ENCODE measurements at regions not wholly inside any gene's neighbourhood (a gene's known extent, or its start where the extent isn't known, plus 50 kb on each side); places are given as distances from the start of the nearest gene placed in this dataset.

DNA sequence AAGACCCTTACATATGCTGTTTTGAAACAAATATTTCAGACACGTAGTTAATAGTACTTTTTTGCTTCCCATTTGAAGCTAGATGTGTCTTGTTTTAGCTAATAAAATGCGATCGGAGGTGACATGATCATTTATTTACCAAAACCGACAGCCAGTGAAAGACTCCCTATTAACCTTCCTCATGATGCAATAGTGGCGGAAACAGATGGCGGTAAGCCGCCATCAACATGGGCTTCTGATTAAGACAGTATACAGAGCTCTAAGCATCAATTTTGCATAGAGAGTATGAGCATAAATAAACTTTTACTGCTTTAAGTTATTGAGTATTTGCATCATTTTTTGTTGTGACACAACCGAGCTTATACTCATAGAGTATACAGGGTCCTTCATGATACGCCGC, 1282.4 kb upstream of the ADGRB3 start:
- TF ChIP-seq, protein P1, sequence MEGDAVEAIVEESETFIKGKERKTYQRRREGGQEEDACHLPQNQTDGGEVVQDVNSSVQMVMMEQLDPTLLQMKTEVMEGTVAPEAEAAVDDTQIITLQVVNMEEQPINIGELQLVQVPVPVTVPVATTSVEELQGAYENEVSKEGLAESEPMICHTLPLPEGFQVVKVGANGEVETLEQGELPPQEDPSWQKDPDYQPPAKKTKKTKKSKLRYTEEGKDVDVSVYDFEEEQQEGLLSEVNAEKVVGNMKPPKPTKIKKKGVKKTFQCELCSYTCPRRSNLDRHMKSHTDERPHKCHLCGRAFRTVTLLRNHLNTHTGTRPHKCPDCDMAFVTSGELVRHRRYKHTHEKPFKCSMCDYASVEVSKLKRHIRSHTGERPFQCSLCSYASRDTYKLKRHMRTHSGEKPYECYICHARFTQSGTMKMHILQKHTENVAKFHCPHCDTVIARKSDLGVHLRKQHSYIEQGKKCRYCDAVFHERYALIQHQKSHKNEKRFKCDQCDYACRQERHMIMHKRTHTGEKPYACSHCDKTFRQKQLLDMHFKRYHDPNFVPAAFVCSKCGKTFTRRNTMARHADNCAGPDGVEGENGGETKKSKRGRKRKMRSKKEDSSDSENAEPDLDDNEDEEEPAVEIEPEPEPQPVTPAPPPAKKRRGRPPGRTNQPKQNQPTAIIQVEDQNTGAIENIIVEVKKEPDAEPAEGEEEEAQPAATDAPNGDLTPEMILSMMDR (IDR thresholded peaks at IDR 0.05) = no peak
- TF ChIP-seq POLR2A (IDR thresholded peaks at IDR 0.05) = no peak

Measured in vagina (tissue), 2 donors.